Transverse colon (tissue), 4 donors: ENCODE measurements at regions not wholly inside any gene's neighbourhood (a gene's known extent, or its start where the extent isn't known, plus 50 kb on each side); places are given as distances from the start of the nearest gene placed in this dataset.
"Not testable (repeated sequence)": the region's sequence is repeated elsewhere in the genome, so short reads cannot be mapped to it uniquely, and the experiment has no call there.

Source experiments
- DNase-seq: peaks from one replicate; pipeline ENCODE4 v3.0.0-alpha.2; 2019
- H3K27ac ChIP-seq, 4 donors: fragments of 200-600 bp; sonication (generic); 2 replicates each; pipeline ENCODE4 v1.5.1; 2016 to 2018; ENCODE audit warnings: inconsistent platforms in 4 of 4
- H3K27me3 ChIP-seq: fragments of 200-600 bp; sonication (generic); 2 replicates; pipeline ENCODE4 v1.5.1; 2017; ENCODE audit warnings: inconsistent platforms
- H3K36me3 ChIP-seq, 4 donors: fragments of 200-600 bp; sonication (generic); 2 replicates each; pipeline ENCODE4 v1.5.1; 2017 to 2019; ENCODE audit warnings: inconsistent platforms in 4 of 4
- H3K4me1 ChIP-seq, 4 donors: fragments of 200-600 bp; sonication (generic); 2 replicates each; pipeline ENCODE4 v1.5.1; 2017 to 2020; ENCODE audit warnings: inconsistent platforms in 4 of 4
- H3K4me3 ChIP-seq, 4 donors: fragments of 200-600 bp; sonication (generic); 1 replicate in 1 of 4; 2 replicates in 3 of 4; pipeline versions ENCODE4 v1.5.1 to v1.6.1; 2017 to 2019; ENCODE audit warnings: inconsistent platforms in 4 of 4
- H3K9me3 ChIP-seq, 2 donors: fragments of 200-600 bp; sonication (generic); 2 replicates each; pipeline ENCODE4 v1.5.1; 2017 to 2019; ENCODE audit warnings: inconsistent platforms in 2 of 2
- CTCF ChIP-seq, 5 experiments: fragments of 200-600 bp in 3 of 5; fragments of 450-650 bp in 2 of 5; sonication (generic) in 3 of 5; IDR thresholded peaks; 1 replicate in 2 of 5; 2 replicates in 3 of 5; pipeline ENCODE4 v1.5.1; 2016 to 2017; ENCODE audit warnings: antibody characterized with exemption in 5 of 5, inconsistent platforms in 3 of 5, mild to moderate bottlenecking in 2 of 5, moderate library complexity in 1 of 5
- EP300 ChIP-seq: sonication (generic); formaldehyde crosslinking; IDR thresholded peaks from one replicate; pipeline ENCODE4 v1.6.1; 2017; ENCODE audit warnings: antibody characterized with exemption, low read depth
- POLR2A ChIP-seq: fragments of 450-650 bp; IDR thresholded peaks from one replicate; pipeline ENCODE4 v1.6.1; 2016; ENCODE audit warnings: antibody characterized with exemption, mild to moderate bottlenecking, moderate library complexity
- POLR2AphosphoS5 ChIP-seq, 3 donors: sonication (generic); formaldehyde crosslinking; IDR thresholded peaks; one replicate each; pipeline ENCODE4 v1.6.1; 2016; ENCODE audit warnings: antibody characterized with exemption in 3 of 3
- WGBS, 2 donors: methylation state at CpG; one replicate each; pipeline ENCODE4 v1.1.5; 2018; ENCODE audit warnings: low coverage in 1 of 2; 5-methylcytosine and 5-hydroxymethylcytosine counted together
- in situ Hi-C, 4 donors: fragments of 200-750 bp; cut with MboI; loops; one replicate each; pipeline versions ENCODE4 v1.15.0 to v1.15.1; 2017; ENCODE audit warnings: low sequenced_read_pairs in 3 of 4, low pct_ligation_motif_present in 1 of 4, low pct_unique_long_range_greater_than_20kb in 1 of 4
- intact Hi-C: fragments of 100-400 bp; cut with DNase I; formaldehyde crosslinking; loops from one replicate; pipeline ENCODE4 v1.15.1; 2023; ENCODE audit warnings: low total_unique reads

- H3K27ac ChIP-seq = no peak overlapping the region
- no peaks in the 10 kb centered on the region for H3K4me1 ChIP-seq
- intact Hi-C loops (no loop called here), in situ Hi-C loops (no loop called here)
- WGBS, 2 donors = 70 to 74% methylated on average over 7 to 10 of the region's 10 CpGs
- no peaks in the 10 kb centered on the region for H3K27me3 ChIP-seq
- no peak overlapping the region for H3K4me3 ChIP-seq
- TF ChIP-seq POLR2AphosphoS5 (IDR thresholded peaks at IDR 0.05) = no peak
- TF ChIP-seq POLR2A = no peak
- no peak for TF ChIP-seq EP300
- no peak for TF ChIP-seq CTCF (IDR thresholded peaks at IDR 0.05)
- H3K36me3 ChIP-seq = no peaks in the 10 kb centered on the region
- no peak for DNase-seq
- H3K9me3 ChIP-seq = no peaks in the 10 kb centered on the region
Observed at GRCh38 chr4:33739884-33740632, 2504.3 kb downstream of the ARAP2 start.

- H3K4me1 ChIP-seq, H3K36me3 ChIP-seq, intact Hi-C loops, in situ Hi-C loops, H3K27ac ChIP-seq, DNase-seq, H3K4me3 ChIP-seq, H3K9me3 ChIP-seq, H3K27me3 ChIP-seq: not testable (repeated sequence)
- WGBS, 2 donors = 31 to 35% methylated on average over 5 of the region's 5 CpGs
Observed at GRCh38 chr4:33740871-33741270, 2503.4 kb downstream of the ARAP2 start.

GRCh38 chr4:33746979-33747378 is 2497.3 kb downstream of the ARAP2 start:
- Histone ChIP-seq H3K4me3 (no peak overlapping the region), H3K27ac (no peak overlapping the region), H3K27me3 (no peaks in the 10 kb centered on the region), H3K9me3 (no peaks in the 10 kb centered on the region), H3K4me1 (no peaks in the 10 kb centered on the region), H3K36me3 (no peaks in the 10 kb centered on the region)
- TF ChIP-seq POLR2A (no peak), EP300 (no peak)
- in situ Hi-C loops = no loop called here
- WGBS, 2 donors = 22 to 45% methylated on average over 1 to 2 of the region's 2 CpGs
- intact Hi-C loops = no loop called here
- no peak for DNase-seq

GRCh38 chr4:33751050-33751449 is 2493.3 kb downstream of the ARAP2 start:
- Histone ChIP-seq H3K36me3 (no peaks in the 10 kb centered on the region), H3K9me3 (no peaks in the 10 kb centered on the region), H3K4me3 (no peak overlapping the region), H3K27me3 (no peaks in the 10 kb centered on the region), H3K4me1 (no peaks in the 10 kb centered on the region), H3K27ac (no peak overlapping the region)
- in situ Hi-C loops (no loop called here), intact Hi-C loops (no loop called here)
- 67 to 79% methylated on average over 3 of the region's 3 CpGs for WGBS, 2 donors
- TF ChIP-seq POLR2A (no peak), POLR2AphosphoS5 (IDR thresholded peaks at IDR 0.05) (no peak), EP300 (no peak), CTCF (IDR thresholded peaks at IDR 0.05) (no peak)
- DNase-seq = no peak

- H3K9me3 ChIP-seq = no peaks in the 10 kb centered on the region
- no peaks in the 10 kb centered on the region for H3K36me3 ChIP-seq
- no peak for DNase-seq
- H3K27ac ChIP-seq = no peak overlapping the region
- intact Hi-C loops (no loop called here), in situ Hi-C loops (no loop called here)
- H3K27me3 ChIP-seq = no peaks in the 10 kb centered on the region
- no peak overlapping the region for H3K4me3 ChIP-seq
- no peak for TF ChIP-seq EP300
- no peak for TF ChIP-seq POLR2A
- TF ChIP-seq CTCF (IDR thresholded peaks at IDR 0.05) = no peak
- TF ChIP-seq POLR2AphosphoS5 (IDR thresholded peaks at IDR 0.05) = no peak
- H3K4me1 ChIP-seq = no peaks in the 10 kb centered on the region
- 80 to 89% methylated on average over 2 of the region's 2 CpGs for WGBS, 2 donors
Observed at GRCh38 chr4:33772582-33772981, 2471.7 kb downstream of the ARAP2 start.
